Stimulated activated CD4-positive, alpha-beta T cell treated with anti-CD3 and anti-CD28 coated beads, Interleukin-1b, Interleukin-23, amount 100 ng/mL, for 48 hours (primary cell): ENCODE measurements at regions not wholly inside any gene's neighbourhood (a gene's known extent, or its start where the extent isn't known, plus 50 kb on each side); places are given as distances from the start of the nearest gene placed in this dataset.

ENCODE experiments used
- DNase-seq: peaks from one replicate; pipeline ENCODE4 v3.0.0-alpha.2; 2020

- DNase-seq = no peak
Measured at GRCh38 chr3:124513610-124513997, 216.6 kb upstream of the UMPS start.

GRCh38 chr3:124514683-124515082 is 215.6 kb upstream of the UMPS start:
- no peak for DNase-seq

GRCh38 chr3:124516333-124516732 is 213.9 kb upstream of the UMPS start:
- DNase-seq = no peak

GRCh38 chr3:124517306-124517705 is 212.9 kb upstream of the UMPS start:
- no peak for DNase-seq

- no peak for DNase-seq
Measured at GRCh38 chr3:124518350-124518749, 211.9 kb upstream of the UMPS start.

- DNase-seq = no peak
Measured at GRCh38 chr3:124519591-124520194, 210.6 kb upstream of the UMPS start.

GRCh38 chr3:124520970-124521369 is 209.3 kb upstream of the UMPS start:
- DNase-seq = no peak

GRCh38 chr3:124522082-124522625 is 208.1 kb upstream of the UMPS start:
- DNase-seq = no peak

GRCh38 chr3:124526601-124527000 is 203.7 kb upstream of the UMPS start:
- no peak for DNase-seq

- no peak for DNase-seq
Measured at GRCh38 chr3:124529826-124530571, 200.3 kb upstream of the UMPS start.

- DNase-seq = no peak
Measured at GRCh38 chr3:124530916-124531315, 199.3 kb upstream of the UMPS start.

- DNase-seq = no peak
Measured at GRCh38 chr3:124532071-124532470, 198.2 kb upstream of the UMPS start.

GRCh38 chr3:124535306-124535705 is 194.9 kb upstream of the UMPS start:
- DNase-seq = no peak

GRCh38 chr3:124540550-124541211 is 189.6 kb upstream of the UMPS start:
- DNase-seq = no peak

- no peak for DNase-seq
Measured at GRCh38 chr3:124542214-124542869, 187.9 kb upstream of the UMPS start.

GRCh38 chr3:124545891-124546290 is 184.4 kb upstream of the UMPS start:
- DNase-seq = no peak

- DNase-seq = no peak
Measured at GRCh38 chr3:124552224-124552623, 178.0 kb upstream of the UMPS start.

- no peak for DNase-seq
Measured at GRCh38 chr3:124553178-124553577, 177.1 kb upstream of the UMPS start.

- no peak for DNase-seq
Measured at GRCh38 chr3:124556636-124557035, 173.6 kb upstream of the UMPS start.

- no peak for DNase-seq
Measured at GRCh38 chr3:124557433-124558232, 172.6 kb upstream of the UMPS start.

GRCh38 chr3:124558991-124559845 is 171.0 kb upstream of the UMPS start:
- no peak for DNase-seq
